Thyroid gland (tissue), 4 donors: ENCODE measurements at regions not wholly inside any gene's neighbourhood (a gene's known extent, or its start where the extent isn't known, plus 50 kb on each side); places are given as distances from the start of the nearest gene placed in this dataset.

Experiments used
- POLR2A ChIP-seq, 2 donors: fragments of 450-650 bp; IDR thresholded peaks; one replicate each; pipeline ENCODE4 v1.6.1; 2017; ENCODE audit warnings: antibody characterized with exemption in 2 of 2, mild to moderate bottlenecking in 2 of 2, moderate library complexity in 1 of 2
- TF ChIP-seq, protein P1 (sequence below), 6 experiments: fragments of 200-600 bp in 3 of 6; fragments of 450-650 bp in 3 of 6; sonication (generic) in 3 of 6; IDR thresholded peaks; one replicate each; pipeline ENCODE4 v1.5.1; 2016 to 2019; ENCODE audit warnings: antibody characterized with exemption in 6 of 6, mild to moderate bottlenecking in 2 of 6, inconsistent platforms in 1 of 6, moderate library complexity in 1 of 6

DNA sequence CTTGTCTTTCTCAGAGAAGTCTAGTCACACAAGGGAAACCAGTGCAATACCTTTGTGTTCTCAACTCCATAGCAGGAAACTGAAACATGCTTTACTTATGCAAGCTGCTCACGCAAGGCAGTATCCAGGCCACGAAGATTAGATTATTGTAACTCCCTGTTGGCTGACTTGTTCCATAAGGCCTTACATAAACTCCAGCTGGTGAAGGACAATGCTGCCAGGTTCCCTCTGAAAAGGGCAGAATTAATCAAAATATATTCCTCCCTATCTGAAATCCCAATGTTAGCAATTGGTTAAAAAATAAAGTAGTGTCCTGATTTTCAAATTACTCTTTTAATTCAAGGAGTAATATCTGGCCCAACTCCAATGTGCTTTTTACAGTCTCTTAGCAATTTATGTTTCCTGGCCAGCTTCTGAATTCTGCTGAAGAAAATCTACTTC lies 966.6 kb downstream of the HACE1 start:
- TF ChIP-seq, protein P1, sequence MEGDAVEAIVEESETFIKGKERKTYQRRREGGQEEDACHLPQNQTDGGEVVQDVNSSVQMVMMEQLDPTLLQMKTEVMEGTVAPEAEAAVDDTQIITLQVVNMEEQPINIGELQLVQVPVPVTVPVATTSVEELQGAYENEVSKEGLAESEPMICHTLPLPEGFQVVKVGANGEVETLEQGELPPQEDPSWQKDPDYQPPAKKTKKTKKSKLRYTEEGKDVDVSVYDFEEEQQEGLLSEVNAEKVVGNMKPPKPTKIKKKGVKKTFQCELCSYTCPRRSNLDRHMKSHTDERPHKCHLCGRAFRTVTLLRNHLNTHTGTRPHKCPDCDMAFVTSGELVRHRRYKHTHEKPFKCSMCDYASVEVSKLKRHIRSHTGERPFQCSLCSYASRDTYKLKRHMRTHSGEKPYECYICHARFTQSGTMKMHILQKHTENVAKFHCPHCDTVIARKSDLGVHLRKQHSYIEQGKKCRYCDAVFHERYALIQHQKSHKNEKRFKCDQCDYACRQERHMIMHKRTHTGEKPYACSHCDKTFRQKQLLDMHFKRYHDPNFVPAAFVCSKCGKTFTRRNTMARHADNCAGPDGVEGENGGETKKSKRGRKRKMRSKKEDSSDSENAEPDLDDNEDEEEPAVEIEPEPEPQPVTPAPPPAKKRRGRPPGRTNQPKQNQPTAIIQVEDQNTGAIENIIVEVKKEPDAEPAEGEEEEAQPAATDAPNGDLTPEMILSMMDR (IDR thresholded peaks at IDR 0.05), result no peak
- TF ChIP-seq POLR2A (IDR thresholded peaks at IDR 0.05), result no peak
